SK-N-SH treated with all-trans-retinoic acid at 6 μM for 48 hours (cell line): ENCODE measurements at regions not wholly inside any gene's neighbourhood (a gene's known extent, or its start where the extent isn't known, plus 50 kb on each side); places are given as distances from the start of the nearest gene placed in this dataset.

Experiments used
- ATAC-seq: fragments of 200-7000 bp; cut with Tn5 transposase; 3 replicates; pipeline ENCODE4 v1.9.1; 2020; ENCODE audit warnings: mild to moderate bottlenecking, moderate library complexity
- ARNTL ChIP-seq: fragments of 450-650 bp; formaldehyde crosslinking; IDR thresholded peaks from 2 replicates; pipeline ENCODE4 v1.5.0; 2020; ENCODE audit warnings: low read depth, mild to moderate bottlenecking, moderate library complexity, borderline replicate concordance
- BACH2 ChIP-seq: fragments of 250-450 bp; sonication (Bioruptor Pico); IDR thresholded peaks from 2 replicates; pipeline ENCODE4 v1.9.0; 2021; ENCODE audit warnings: mild to moderate bottlenecking, borderline replicate concordance
- CREB5 ChIP-seq: fragments of 250-450 bp; sonication (Bioruptor Pico); IDR thresholded peaks from 2 replicates; pipeline ENCODE4 v1.5.1; 2020; ENCODE audit warnings: low read depth, mild to moderate bottlenecking, moderate library complexity
- ESRRG ChIP-seq: fragments of 250-450 bp; sonication (Bioruptor Pico); IDR thresholded peaks from 2 replicates; pipeline ENCODE4 v1.6.1; 2021; ENCODE audit warnings: mild to moderate bottlenecking
- GLIS3 ChIP-seq: fragments of 250-450 bp; sonication (Bioruptor Pico); IDR thresholded peaks from 2 replicates; pipeline ENCODE4 v1.5.0; 2020; ENCODE audit warnings: mild to moderate bottlenecking, moderate library complexity
- ISL1 ChIP-seq: fragments of 250-450 bp; sonication (Bioruptor Pico); IDR thresholded peaks from 2 replicates; pipeline ENCODE4 v2.1.2; 2022; ENCODE audit warnings: mild to moderate bottlenecking, moderate library complexity
- OSR1 ChIP-seq: fragments of 250-450 bp; sonication (Bioruptor Pico); IDR thresholded peaks from 2 replicates; pipeline ENCODE4 v1.8.0; 2022; ENCODE audit warnings: moderate library complexity, mild to moderate bottlenecking, inconsistent platforms
- PATZ1 ChIP-seq: fragments of 250-450 bp; sonication (Bioruptor Pico); IDR thresholded peaks from 2 replicates; pipeline ENCODE4 v1.8.0; 2020; ENCODE audit warnings: mild to moderate bottlenecking, moderate library complexity, borderline replicate concordance
- PPARA ChIP-seq: fragments of 250-450 bp; sonication (Bioruptor Pico); IDR thresholded peaks from 2 replicates; pipeline ENCODE4 v1.5.0; 2020; ENCODE audit warnings: mild to moderate bottlenecking, borderline replicate concordance
- RARB ChIP-seq: fragments of 250-450 bp; sonication (Bioruptor Pico); IDR thresholded peaks from 2 replicates; pipeline ENCODE4 v1.8.0; 2021; ENCODE audit warnings: mild to moderate bottlenecking, moderate library complexity
- SNAI2 ChIP-seq: fragments of 250-450 bp; sonication (Bioruptor Pico); IDR thresholded peaks from 2 replicates; pipeline ENCODE4 v1.5.0; 2020; ENCODE audit warnings: mild to moderate bottlenecking, moderate library complexity
- TCF4 ChIP-seq: fragments of 250-450 bp; sonication (Bioruptor Pico); IDR thresholded peaks from 2 replicates; pipeline ENCODE4 v1.8.0; 2021; ENCODE audit warnings: mild to moderate bottlenecking, moderate library complexity, borderline replicate concordance
- TOX ChIP-seq: fragments of 250-450 bp; sonication (Bioruptor Pico); IDR thresholded peaks from 2 replicates; pipeline ENCODE4 v1.8.0; 2021; ENCODE audit warnings: mild to moderate bottlenecking, moderate library complexity, borderline replicate concordance
- ZC3H10 ChIP-seq: fragments of 250-450 bp; sonication (Bioruptor Pico); IDR thresholded peaks from 2 replicates; pipeline ENCODE4 v1.5.1; 2021; ENCODE audit warnings: mild to moderate bottlenecking, moderate library complexity
- ZFP3 ChIP-seq: fragments of 250-450 bp; sonication (Bioruptor Pico); IDR thresholded peaks from 2 replicates; pipeline ENCODE4 v1.5.0; 2020; ENCODE audit warnings: mild to moderate bottlenecking, moderate library complexity
- ZFP30 ChIP-seq: fragments of 450-650 bp; formaldehyde crosslinking; IDR thresholded peaks from 2 replicates; pipeline ENCODE4 v1.5.0; 2022; ENCODE audit warnings: mild to moderate bottlenecking, moderate library complexity
- ZNF565 ChIP-seq: fragments of 450-650 bp; formaldehyde crosslinking; conservative IDR thresholded peaks from 2 replicates; pipeline ENCODE4 v1.5.0; 2020; ENCODE audit warnings: low read depth, mild to moderate bottlenecking, moderate library complexity
- ZNF70 ChIP-seq: fragments of 450-650 bp; formaldehyde crosslinking; IDR thresholded peaks from 2 replicates; pipeline ENCODE4 v1.5.0; 2020; ENCODE audit warnings: mild to moderate bottlenecking, moderate library complexity
- ZNF8 ChIP-seq: fragments of 450-650 bp; formaldehyde crosslinking; IDR thresholded peaks from 2 replicates; pipeline ENCODE4 v1.5.0; 2020; ENCODE audit warnings: mild to moderate bottlenecking, moderate library complexity
- TF ChIP-seq, protein P1 (sequence below): fragments of 250-450 bp; sonication (Bioruptor Pico); IDR thresholded peaks from 2 replicates; pipeline ENCODE4 v1.5.0; 2020; ENCODE audit warnings: mild to moderate bottlenecking, moderate library complexity

- TF ChIP-seq OSR1 (no peak), ZNF70 (CRISPR knock-in tag) (no peak), SNAI2 (CRISPR knock-in tag) (no peak), BACH2 (CRISPR knock-in tag) (no peak), GLIS3 (CRISPR knock-in tag) (no peak), TOX (no peak), ARNTL (CRISPR knock-in tag) (no peak)
- no peak for ATAC-seq
Observed at GRCh38 chr13:112209266-112209665, 142.3 kb downstream of the SOX1 start.

- no peak for ATAC-seq
- TF ChIP-seq, protein P1, sequence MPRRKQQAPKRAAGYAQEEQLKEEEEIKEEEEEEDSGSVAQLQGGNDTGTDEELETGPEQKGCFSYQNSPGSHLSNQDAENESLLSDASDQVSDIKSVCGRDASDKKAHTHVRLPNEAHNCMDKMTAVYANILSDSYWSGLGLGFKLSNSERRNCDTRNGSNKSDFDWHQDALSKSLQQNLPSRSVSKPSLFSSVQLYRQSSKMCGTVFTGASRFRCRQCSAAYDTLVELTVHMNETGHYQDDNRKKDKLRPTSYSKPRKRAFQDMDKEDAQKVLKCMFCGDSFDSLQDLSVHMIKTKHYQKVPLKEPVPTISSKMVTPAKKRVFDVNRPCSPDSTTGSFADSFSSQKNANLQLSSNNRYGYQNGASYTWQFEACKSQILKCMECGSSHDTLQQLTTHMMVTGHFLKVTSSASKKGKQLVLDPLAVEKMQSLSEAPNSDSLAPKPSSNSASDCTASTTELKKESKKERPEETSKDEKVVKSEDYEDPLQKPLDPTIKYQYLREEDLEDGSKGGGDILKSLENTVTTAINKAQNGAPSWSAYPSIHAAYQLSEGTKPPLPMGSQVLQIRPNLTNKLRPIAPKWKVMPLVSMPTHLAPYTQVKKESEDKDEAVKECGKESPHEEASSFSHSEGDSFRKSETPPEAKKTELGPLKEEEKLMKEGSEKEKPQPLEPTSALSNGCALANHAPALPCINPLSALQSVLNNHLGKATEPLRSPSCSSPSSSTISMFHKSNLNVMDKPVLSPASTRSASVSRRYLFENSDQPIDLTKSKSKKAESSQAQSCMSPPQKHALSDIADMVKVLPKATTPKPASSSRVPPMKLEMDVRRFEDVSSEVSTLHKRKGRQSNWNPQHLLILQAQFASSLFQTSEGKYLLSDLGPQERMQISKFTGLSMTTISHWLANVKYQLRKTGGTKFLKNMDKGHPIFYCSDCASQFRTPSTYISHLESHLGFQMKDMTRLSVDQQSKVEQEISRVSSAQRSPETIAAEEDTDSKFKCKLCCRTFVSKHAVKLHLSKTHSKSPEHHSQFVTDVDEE (CRISPR knock-in tag) = no peak
- TF ChIP-seq ZFP3 (CRISPR knock-in tag) = no peak
- no peak for TF ChIP-seq CREB5 (CRISPR knock-in tag)
- no peak for TF ChIP-seq TCF4
- TF ChIP-seq ZNF565 (CRISPR knock-in tag) = no peak
- TF ChIP-seq ZNF70 (CRISPR knock-in tag) = no peak
- TF ChIP-seq BACH2 (CRISPR knock-in tag) = no peak
- no peak for TF ChIP-seq PATZ1 (CRISPR knock-in tag)
- no peak for TF ChIP-seq ESRRG (CRISPR knock-in tag)
- TF ChIP-seq, all 23 proteins: peak for 0
Observed at GRCh38 chr13:112209711-112210110, 142.8 kb downstream of the SOX1 start.

GRCh38 chr13:112210371-112210770 is 143.4 kb downstream of the SOX1 start:
- no peak for ATAC-seq
- TF ChIP-seq ZNF8 (CRISPR knock-in tag) (no peak), ZC3H10 (no peak), ZNF70 (CRISPR knock-in tag) (no peak), CREB5 (CRISPR knock-in tag) (no peak), ISL1 (no peak), TOX (no peak), BACH2 (CRISPR knock-in tag) (no peak), RARB (no peak), PPARA (CRISPR knock-in tag) (no peak)
- TF ChIP-seq, protein P1 (CRISPR knock-in tag) = no peak

DNA sequence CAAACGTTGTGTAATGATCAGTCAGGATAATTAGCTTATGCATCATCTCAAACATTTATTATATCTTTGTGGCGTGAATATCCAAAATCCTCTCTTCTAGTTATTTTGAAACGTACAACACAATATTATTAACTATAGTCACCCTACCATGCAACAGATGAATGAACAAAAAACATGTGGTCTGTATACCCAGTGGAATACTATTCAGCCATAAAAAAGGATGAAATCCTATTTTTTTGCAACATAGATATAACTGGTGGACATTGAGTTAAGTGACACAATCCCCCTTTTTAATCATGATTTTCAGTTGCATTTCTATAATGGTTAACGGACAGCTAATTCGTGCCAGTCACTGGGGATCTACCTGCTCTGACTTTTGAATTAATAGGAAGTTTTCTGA is 145.6 kb downstream of the SOX1 start:
- no peak for ATAC-seq
- TF ChIP-seq OSR1 (no peak), ZFP30 (CRISPR knock-in tag) (no peak), PPARA (CRISPR knock-in tag) (no peak), ZNF70 (CRISPR knock-in tag) (no peak), SNAI2 (CRISPR knock-in tag) (no peak), ZC3H10 (no peak), GLIS3 (CRISPR knock-in tag) (no peak), ZFP3 (CRISPR knock-in tag) (no peak), ZNF8 (CRISPR knock-in tag) (no peak), ARNTL (CRISPR knock-in tag) (no peak), PATZ1 (CRISPR knock-in tag) (no peak)
- TF ChIP-seq, protein P1 (CRISPR knock-in tag) = no peak
